HG03060 (cell line): ENCODE measurements at regions not wholly inside any gene's neighbourhood (a gene's known extent, or its start where the extent isn't known, plus 50 kb on each side); places are given as distances from the start of the nearest gene placed in this dataset.
"Not testable (repeated sequence)": the region's sequence is repeated elsewhere in the genome, so short reads cannot be mapped to it uniquely, and the experiment has no call there.

Source experiments
- ATAC-seq: cut with Tn5 transposase; IDR thresholded peaks from one replicate; pipeline ENCODE4 v1.9.1; 2021; ENCODE audit warnings: low read depth, moderate number of reproducible peaks; ENCODE audit not compliant: unreplicated experiment

- no peak for ATAC-seq
Observed at GRCh38 chr12:58670623-58671022, 249.7 kb downstream of the LRIG3 start.

GRCh38 chr12:58671196-58671595 lies 249.1 kb downstream of the LRIG3 start:
- no peak for ATAC-seq

GRCh38 chr12:58673021-58673420 lies 247.3 kb downstream of the LRIG3 start:
- ATAC-seq = no peak

- not testable (repeated sequence) for ATAC-seq
Observed at GRCh38 chr12:58677833-58678232, 242.5 kb downstream of the LRIG3 start.

DNA sequence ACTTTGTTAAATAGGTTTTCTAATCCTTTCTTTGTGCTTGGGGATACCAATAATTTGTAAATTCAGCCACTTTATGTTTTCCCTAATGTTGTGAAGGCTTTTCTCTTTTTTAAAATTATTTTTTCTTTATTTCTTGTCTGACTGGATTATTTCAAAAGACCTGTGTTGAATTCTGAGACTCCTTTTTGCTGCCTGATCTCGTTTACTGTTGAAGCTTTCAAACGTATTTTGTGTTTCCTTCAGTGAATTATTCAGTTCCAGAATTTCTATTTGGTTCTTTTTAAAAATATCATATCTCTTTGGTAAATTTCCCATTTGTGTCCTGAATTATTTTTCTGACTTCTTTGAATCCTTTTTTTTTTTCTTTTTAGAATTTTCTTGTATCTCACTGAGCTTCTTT lies 241.6 kb downstream of the LRIG3 start:
- ATAC-seq = no peak

GRCh38 chr12:58681730-58682129 lies 238.6 kb downstream of the LRIG3 start:
- ATAC-seq = no peak

- ATAC-seq = no peak
Observed at GRCh38 chr12:58695263-58695662, 225.0 kb downstream of the LRIG3 start.

- ATAC-seq = no peak
Observed at GRCh38 chr12:58701536-58701935, 218.8 kb downstream of the LRIG3 start.

DNA sequence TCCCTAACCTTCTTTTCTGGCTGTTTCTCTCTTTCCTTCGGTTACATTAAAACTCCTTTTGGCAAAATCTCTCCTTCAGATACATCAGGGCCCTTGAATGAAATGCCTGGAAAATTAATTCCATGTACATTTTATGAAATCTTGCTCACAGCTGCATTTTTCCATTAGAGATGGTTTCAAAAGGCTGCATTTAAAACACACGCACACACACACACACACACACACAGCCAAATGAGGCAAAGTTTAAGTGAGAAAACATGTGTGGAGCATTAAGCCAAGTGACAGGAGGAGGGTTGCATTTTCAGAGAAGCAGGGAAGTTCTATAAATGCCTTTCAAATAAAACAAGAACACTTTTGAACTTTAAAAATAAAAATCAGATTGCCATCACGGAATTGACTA lies 216.4 kb downstream of the LRIG3 start:
- ATAC-seq = no peak

DNA sequence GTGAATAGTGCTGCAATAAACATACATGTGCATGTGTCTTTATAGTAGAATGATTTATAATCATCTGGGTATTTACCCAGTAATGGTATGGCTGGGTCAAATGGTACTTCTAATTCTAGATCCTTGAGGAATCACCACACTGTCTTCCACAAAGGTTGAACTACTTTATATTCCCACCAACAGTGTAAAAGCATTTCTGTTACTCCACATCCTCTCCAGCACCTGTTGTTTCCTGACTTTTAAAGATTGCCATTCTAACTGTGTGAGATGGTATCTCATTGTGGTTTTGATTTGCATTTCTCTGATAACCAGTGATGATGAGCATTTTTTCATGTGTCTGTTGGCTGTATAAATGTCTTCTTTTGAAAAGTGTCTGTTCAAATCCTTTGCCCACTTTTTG lies 215.5 kb downstream of the LRIG3 start:
- ATAC-seq = not testable (repeated sequence)

DNA sequence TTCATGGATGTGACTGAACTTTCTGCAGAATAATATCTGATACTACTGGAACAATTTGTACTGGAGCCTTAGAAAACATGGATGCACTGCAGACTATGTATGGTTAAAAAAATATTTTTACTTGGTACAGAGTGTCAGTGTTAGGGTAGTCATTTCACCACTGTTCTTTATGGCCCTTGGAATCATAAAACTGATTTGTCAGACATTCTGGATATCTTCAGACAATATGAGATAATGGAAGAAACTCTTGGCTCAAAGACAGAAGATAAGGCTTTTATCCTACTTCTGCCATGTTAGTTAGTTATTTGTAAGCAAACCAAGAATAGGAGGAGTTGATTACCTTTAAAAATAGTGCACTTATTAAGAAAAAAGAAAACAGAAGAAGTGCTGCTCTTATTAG lies 209.4 kb downstream of the LRIG3 start:
- no peak for ATAC-seq

GRCh38 chr12:58711974-58712373 lies 208.3 kb downstream of the LRIG3 start:
- no peak for ATAC-seq

GRCh38 chr12:58712976-58713375 lies 207.3 kb downstream of the LRIG3 start:
- no peak for ATAC-seq

DNA sequence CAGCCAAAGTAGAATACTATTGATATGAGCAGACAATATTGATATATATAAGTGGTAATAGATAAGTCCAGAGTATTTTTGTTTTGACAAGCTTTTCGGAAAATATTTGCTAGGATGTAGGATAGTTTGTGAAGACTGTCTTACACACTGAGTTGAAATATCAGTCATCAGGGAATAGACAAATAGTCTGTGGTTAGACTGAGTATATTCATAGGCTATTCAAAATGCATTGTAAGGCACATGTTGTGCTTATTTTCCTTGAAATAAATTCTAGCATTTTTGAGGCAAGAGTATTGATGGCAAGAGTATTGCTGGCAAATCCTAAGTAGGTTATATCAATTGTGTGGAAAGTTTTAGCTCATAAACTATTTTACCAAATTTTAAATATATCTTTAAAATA lies 201.1 kb downstream of the LRIG3 start:
- ATAC-seq = no peak

GRCh38 chr12:58720421-58720820 lies 199.9 kb downstream of the LRIG3 start:
- ATAC-seq = no peak

- no peak for ATAC-seq
Observed at GRCh38 chr12:58725400-58726105, 194.8 kb downstream of the LRIG3 start.

GRCh38 chr12:58727521-58727920 lies 192.8 kb downstream of the LRIG3 start:
- ATAC-seq = no peak

GRCh38 chr12:58728397-58728796 lies 191.9 kb downstream of the LRIG3 start:
- ATAC-seq = no peak

DNA sequence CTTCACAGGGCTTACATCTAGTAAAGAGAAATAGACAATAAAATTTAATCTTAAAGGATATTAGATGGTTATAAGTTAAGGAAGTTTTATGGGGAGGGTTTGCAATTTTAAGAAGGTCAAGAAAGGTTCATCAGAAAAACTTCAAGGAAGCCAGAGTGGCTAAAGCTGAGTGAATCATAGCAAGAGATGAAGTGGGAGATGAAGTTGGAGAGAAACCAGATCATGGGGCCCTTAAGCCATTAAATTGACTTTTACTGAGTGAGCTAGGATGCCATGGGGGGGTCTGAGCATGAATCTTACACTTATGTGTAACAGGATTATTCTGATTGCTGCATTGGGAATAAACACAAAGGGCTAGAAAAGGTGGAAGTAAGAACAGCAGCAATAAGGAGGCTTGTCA lies 189.2 kb downstream of the LRIG3 start:
- no peak for ATAC-seq

GRCh38 chr12:58732894-58733293 lies 187.4 kb downstream of the LRIG3 start:
- ATAC-seq = no peak

DNA sequence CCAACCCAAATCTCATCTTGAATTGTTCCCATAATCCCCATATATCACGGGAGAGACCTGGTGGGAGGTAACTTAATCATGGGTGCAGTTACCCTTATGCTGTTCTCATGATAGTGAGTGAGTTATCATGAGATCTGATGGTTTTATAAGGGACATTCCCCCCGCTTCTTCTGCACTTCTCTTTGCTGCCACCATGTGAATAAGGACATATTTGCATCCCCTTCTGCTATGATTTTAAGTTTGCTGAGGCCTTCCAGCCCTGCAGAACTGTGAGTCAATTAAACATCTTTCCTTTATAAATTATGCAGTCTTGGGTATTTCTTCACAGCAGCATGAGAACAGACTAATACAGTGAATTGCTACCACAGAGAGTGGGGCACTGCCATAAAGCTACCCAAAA lies 179.1 kb downstream of the LRIG3 start:
- ATAC-seq = no peak

- no peak for ATAC-seq
Observed at GRCh38 chr12:58745348-58746125, 174.8 kb downstream of the LRIG3 start.
